Prostate gland (tissue), 2 donors: ENCODE measurements at regions not wholly inside any gene's neighbourhood (a gene's known extent, or its start where the extent isn't known, plus 50 kb on each side); places are given as distances from the start of the nearest gene placed in this dataset.

Experiments
- POLR2A ChIP-seq: fragments of 450-650 bp; IDR thresholded peaks from one replicate; pipeline ENCODE4 v1.6.1; 2016; ENCODE audit warnings: antibody characterized with exemption, mild to moderate bottlenecking
- POLR2AphosphoS5 ChIP-seq: sonication (generic); formaldehyde crosslinking; IDR thresholded peaks from one replicate; pipeline ENCODE4 v1.6.1; 2017; ENCODE audit warnings: antibody characterized with exemption
- TF ChIP-seq, protein P1 (sequence below), 4 experiments: fragments of 200-600 bp in 2 of 4; fragments of 450-650 bp in 2 of 4; sonication (generic) in 2 of 4; IDR thresholded peaks; 1 replicate in 3 of 4; 2 replicates in 1 of 4; pipeline ENCODE4 v1.5.1; 2016 to 2019; ENCODE audit warnings: antibody characterized with exemption in 4 of 4, mild to moderate bottlenecking in 2 of 4, moderate library complexity in 2 of 4

DNA sequence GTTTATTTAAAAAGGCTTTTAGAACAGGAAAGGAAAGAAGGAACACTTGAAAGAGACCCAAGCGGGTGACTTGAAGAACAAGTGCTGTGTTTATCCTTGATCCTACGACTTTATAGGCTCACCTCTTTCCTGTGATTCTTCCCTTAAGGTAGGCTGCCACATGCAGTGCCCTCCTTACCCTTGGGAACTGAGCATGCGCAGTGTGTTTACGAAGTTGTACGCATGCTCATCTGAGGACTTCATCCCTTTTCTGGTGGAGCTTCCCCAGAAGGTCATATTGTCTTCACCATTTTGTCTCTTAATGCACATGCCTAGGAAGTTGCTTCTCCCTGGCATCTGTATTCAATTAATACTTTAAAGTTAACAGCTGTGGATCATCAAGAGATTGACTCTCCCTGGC, 49.9 kb upstream of the VOPP1 start:
- TF ChIP-seq, protein P1, sequence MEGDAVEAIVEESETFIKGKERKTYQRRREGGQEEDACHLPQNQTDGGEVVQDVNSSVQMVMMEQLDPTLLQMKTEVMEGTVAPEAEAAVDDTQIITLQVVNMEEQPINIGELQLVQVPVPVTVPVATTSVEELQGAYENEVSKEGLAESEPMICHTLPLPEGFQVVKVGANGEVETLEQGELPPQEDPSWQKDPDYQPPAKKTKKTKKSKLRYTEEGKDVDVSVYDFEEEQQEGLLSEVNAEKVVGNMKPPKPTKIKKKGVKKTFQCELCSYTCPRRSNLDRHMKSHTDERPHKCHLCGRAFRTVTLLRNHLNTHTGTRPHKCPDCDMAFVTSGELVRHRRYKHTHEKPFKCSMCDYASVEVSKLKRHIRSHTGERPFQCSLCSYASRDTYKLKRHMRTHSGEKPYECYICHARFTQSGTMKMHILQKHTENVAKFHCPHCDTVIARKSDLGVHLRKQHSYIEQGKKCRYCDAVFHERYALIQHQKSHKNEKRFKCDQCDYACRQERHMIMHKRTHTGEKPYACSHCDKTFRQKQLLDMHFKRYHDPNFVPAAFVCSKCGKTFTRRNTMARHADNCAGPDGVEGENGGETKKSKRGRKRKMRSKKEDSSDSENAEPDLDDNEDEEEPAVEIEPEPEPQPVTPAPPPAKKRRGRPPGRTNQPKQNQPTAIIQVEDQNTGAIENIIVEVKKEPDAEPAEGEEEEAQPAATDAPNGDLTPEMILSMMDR (IDR thresholded peaks at IDR 0.05), result no peak
- no peak for TF ChIP-seq POLR2AphosphoS5
- TF ChIP-seq POLR2A, result no peak
